GM12873 (cell line): ENCODE measurements at regions not wholly inside any gene's neighbourhood (a gene's known extent, or its start where the extent isn't known, plus 50 kb on each side); places are given as distances from the start of the nearest gene placed in this dataset.

Experiments used
- CTCF ChIP-seq: IDR thresholded peaks from 2 replicates; pipeline ENCODE4 v1.5.1; 2012; ENCODE audit warnings: low read depth, mild to moderate bottlenecking, moderate library complexity, low read length, control low read depth; ENCODE audit not compliant: insufficient read depth; ENCODE audit errors: missing control alignments

- TF ChIP-seq CTCF: no peak
Measured at GRCh38 chrX:15033917-15034316, 160.7 kb downstream of the MOSPD2 start.

- TF ChIP-seq CTCF: no peak
Measured at GRCh38 chrX:15017491-15017890, 144.3 kb downstream of the MOSPD2 start.

GRCh38 chrX:15016051-15016450 is 142.8 kb downstream of the MOSPD2 start:
- no peak for TF ChIP-seq CTCF

GRCh38 chrX:15014281-15014680 is 141.1 kb downstream of the MOSPD2 start:
- TF ChIP-seq CTCF: no peak

- no peak for TF ChIP-seq CTCF
Measured at GRCh38 chrX:15013461-15013860, 140.2 kb downstream of the MOSPD2 start.

- TF ChIP-seq CTCF: no peak
Measured at GRCh38 chrX:14997271-14997670, 124.0 kb downstream of the MOSPD2 start.
